ENCODE measurements at regions not wholly inside any gene's neighbourhood (a gene's known extent, or its start where the extent isn't known, plus 50 kb on each side); places are given as distances from the start of the nearest gene placed in this dataset.

DNA sequence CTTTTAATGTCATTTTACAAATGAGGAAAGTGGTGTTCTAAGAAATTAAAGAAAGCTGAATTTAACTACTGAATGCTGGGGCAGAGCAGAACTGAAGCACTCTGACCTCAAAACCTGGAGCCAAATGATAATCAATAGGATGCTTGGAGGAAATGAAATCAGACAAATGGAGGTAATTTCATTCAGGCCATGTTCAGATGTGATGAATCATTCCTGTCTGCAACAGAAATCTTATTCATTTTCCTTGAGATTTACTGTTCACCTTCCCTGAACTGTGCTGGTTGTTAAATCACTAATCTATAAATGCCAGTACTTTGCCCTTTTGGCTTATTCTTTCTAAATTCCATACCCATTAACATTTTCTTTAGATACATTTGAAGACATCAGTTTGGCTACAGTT is 85.6 kb upstream of the SNX7 start:
- TF ChIP-seq, protein P1, sequence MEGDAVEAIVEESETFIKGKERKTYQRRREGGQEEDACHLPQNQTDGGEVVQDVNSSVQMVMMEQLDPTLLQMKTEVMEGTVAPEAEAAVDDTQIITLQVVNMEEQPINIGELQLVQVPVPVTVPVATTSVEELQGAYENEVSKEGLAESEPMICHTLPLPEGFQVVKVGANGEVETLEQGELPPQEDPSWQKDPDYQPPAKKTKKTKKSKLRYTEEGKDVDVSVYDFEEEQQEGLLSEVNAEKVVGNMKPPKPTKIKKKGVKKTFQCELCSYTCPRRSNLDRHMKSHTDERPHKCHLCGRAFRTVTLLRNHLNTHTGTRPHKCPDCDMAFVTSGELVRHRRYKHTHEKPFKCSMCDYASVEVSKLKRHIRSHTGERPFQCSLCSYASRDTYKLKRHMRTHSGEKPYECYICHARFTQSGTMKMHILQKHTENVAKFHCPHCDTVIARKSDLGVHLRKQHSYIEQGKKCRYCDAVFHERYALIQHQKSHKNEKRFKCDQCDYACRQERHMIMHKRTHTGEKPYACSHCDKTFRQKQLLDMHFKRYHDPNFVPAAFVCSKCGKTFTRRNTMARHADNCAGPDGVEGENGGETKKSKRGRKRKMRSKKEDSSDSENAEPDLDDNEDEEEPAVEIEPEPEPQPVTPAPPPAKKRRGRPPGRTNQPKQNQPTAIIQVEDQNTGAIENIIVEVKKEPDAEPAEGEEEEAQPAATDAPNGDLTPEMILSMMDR (IDR thresholded peaks at IDR 0.05), result no peak
- TF ChIP-seq EZH2phosphoT487 (IDR thresholded peaks at IDR 0.05), result no peak
- no peak for TF ChIP-seq EZH2 (IDR thresholded peaks at IDR 0.05)

Data from neural progenitor cell (in vitro differentiated cells).